ENCODE measurements at regions not wholly inside any gene's neighbourhood (a gene's known extent, or its start where the extent isn't known, plus 50 kb on each side); places are given as distances from the start of the nearest gene placed in this dataset.

- BruUV-seq (replicated peaks): no TSS peak
- in situ Hi-C loops (cut with HindIII; ENCODE audit: extremely low pct_ligation_motif_present, low pct_unique_long_range_greater_than_20kb) (no loop called here), intact Hi-C loops (cut with micrococcal nuclease; ENCODE audit: unreplicated experiment) (no loop called here)
- Histone ChIP-seq H4K20me1 (ENCODE audit: insufficient read depth, low read length) (no peaks in the 10 kb centered on the region), H3K4me3 (replicated peaks in 1 of 3; ENCODE audit: insufficient read depth in 1 of 3, low read depth in 2 of 3, low read length in 3 of 3) (no peak overlapping the region), H3K27ac (ENCODE audit: extremely low read length, insufficient read depth, low read length) (no peak overlapping the region), H2AFZ (ENCODE audit: low read length) (no peak overlapping the region), H3K9ac (ENCODE audit: insufficient read depth, low read depth, low read length) (no peak overlapping the region), H3K36me3 (replicated peaks in 1 of 2; ENCODE audit: control insufficient read depth in 1 of 2, insufficient read depth in 2 of 2, low read length in 2 of 2) (no peaks in the 10 kb centered on the region), H3K4me2 (ENCODE audit: low read depth, low read length) (no peak overlapping the region), H3K27me3 (ENCODE audit: control insufficient read depth in 1 of 2, insufficient read depth in 2 of 2, low read length in 2 of 2) (peaks cover 0 to 22% of the 10 kb centered on the region in 2 experiments; a peak in 4 of 5 replicates), H3K9me3 (ENCODE audit: low read length) (no peaks in the 10 kb centered on the region), H3K79me2 (ENCODE audit: insufficient read depth, low read length) (no peaks in the 10 kb centered on the region), H3K4me1 (ENCODE audit: insufficient read depth, low read length) (no peaks in the 10 kb centered on the region)
- ChIA-PET POLR2A (no interaction called here), CTCF (ENCODE audit: low intra/inter-chr PET ratio, low total read pairs) (no interaction called here)
- no peak for DNase-seq (ENCODE audit: low spot score)
- TF ChIP-seq ZNF333 (CRISPR knock-in tag; IDR thresholded peaks at IDR 0.05; ENCODE audit: borderline replicate concordance) (no peak), NBN (conservative IDR thresholded peaks at IDR 0.05) (no peak), ZFP36L1 (CRISPR knock-in tag; IDR thresholded peaks at IDR 0.05) (no peak), CBX2 (IDR thresholded peaks at IDR 0.05; ENCODE audit: low read depth, low read length) (no peak), CBX2 (CRISPR knock-in tag; IDR thresholded peaks at IDR 0.05; ENCODE audit: low read depth) (no peak), MAF1 (CRISPR knock-in tag; IDR thresholded peaks at IDR 0.05; ENCODE audit: borderline replicate concordance) (no peak), SNAPC5 (CRISPR knock-in tag; IDR thresholded peaks at IDR 0.05; ENCODE audit: borderline replicate concordance) (no peak), ZNF276 (CRISPR knock-in tag; IDR thresholded peaks at IDR 0.05; ENCODE audit: low read depth) (no peak), KAT8 (CRISPR knock-in tag; IDR thresholded peaks at IDR 0.05) (no peak), NRL (CRISPR knock-in tag; IDR thresholded peaks at IDR 0.05; ENCODE audit: borderline replicate concordance) (no peak), RFXAP (CRISPR knock-in tag; IDR thresholded peaks at IDR 0.05; ENCODE audit: borderline replicate concordance) (no peak), BRD4 (CRISPR knock-in tag; IDR thresholded peaks at IDR 0.05) (no peak), AGO2 (optimal IDR thresholded peaks at IDR 0.05; ENCODE audit: low read depth, low read length) (no peak), PRDM10 (CRISPR knock-in tag; IDR thresholded peaks at IDR 0.05; ENCODE audit: low read depth) (no peak), FOXA3 (CRISPR knock-in tag; IDR thresholded peaks at IDR 0.05) (no peak), FOXA1 (IDR thresholded peaks at IDR 0.05) (no peak), FOXA1 (CRISPR knock-in tag; IDR thresholded peaks at IDR 0.05) (no peak)
- no peak for FAIRE-seq
- no peak for ATAC-seq
- 18% methylated on average over 4 of the region's 4 CpGs for WGBS (ENCODE audit: low lambda C conversion rate)
These were observed 59.5 kb downstream of the SCN11A start for GRCh38 chr3:38992117-38992760.
